Activated gamma-delta T cell treated with Interleukin-2 at 50 U/mL for 16 hours (primary cell): ENCODE measurements at regions not wholly inside any gene's neighbourhood (a gene's known extent, or its start where the extent isn't known, plus 50 kb on each side); places are given as distances from the start of the nearest gene placed in this dataset.

Experiments
- DNase-seq: peaks from one replicate; pipeline ENCODE4 v3.0.0-alpha.2; 2020

GRCh38 chr2:19746611-19747309 is 155.0 kb downstream of the TTC32 start:
- DNase-seq, result no peak

- DNase-seq, result no peak
Measured at GRCh38 chr2:19746137-19746600, 155.6 kb downstream of the TTC32 start.

DNA sequence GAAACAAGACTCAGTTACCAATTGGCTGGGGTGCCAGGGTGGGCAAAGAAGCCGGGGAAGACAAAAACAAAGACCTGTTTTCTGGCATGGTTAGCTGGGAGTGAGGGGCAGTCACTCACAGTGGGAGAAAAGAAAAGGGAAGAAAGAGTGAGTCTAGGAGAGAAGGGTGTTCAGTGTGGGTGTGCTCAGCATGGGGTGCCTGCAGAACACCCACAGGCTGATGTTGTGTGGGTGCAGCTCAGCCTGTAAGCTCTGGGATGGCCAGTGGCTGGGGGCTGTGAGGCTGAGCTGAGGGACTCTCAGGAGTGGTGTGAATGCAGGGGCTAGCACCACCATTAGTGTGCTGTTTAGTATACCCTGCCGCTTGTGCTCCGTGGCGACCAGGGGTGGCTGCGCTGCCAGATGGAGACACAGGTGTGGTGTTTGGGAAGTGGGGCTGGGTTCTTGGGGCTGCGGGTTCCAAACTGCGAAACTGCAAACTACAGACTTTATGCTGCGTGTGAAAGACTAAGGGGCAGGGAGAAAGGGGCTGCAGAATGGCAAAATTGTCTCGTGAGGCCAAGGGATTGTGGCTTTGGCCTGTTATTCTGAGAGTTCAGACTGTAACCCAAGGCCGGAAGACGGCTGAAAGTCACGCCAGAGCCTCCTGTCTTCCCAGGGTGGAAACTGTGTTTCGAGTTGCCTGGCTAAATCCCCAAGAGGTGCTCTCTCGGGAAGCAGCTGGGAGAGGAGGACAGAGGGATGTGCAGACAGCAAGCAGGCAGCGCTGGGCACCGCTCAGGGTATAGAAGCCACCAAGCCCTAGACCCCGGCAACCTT is 156.3 kb downstream of the TTC32 start:
- DNase-seq, result no peak

DNA sequence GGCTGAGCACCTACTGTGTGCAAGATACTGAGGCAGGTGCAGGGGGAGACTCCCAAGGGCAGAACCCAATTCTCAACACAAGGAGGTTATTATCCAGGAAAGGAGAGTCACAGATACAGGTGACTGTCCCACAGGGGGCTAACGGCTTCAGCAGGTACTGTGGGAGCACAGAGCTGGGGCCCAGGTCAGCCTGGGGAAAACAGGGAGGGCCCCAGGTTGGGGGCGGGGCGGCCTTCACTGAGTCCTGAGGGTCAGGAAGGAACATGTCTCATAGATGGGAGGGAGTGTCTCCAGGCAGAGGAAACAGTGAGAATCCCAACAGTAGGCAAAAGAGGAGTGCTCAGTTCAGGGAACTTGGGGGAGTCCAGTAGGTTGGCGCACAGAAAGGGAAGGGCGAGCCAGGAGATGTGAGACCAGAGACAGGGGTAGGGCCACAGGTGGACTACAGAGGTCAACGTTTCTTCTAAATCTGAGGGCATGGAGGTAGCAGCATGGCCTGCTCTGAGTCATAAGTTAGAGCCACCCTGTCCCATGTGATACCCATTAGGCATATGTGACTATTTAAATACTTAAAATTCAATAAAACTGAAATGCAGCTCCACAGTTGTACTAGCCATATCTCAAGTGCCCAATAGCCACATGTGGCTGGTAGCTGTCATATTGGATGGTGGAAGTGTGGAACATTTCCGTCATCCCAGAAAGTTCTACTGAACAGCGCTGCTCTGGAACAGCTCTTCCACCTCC is 157.2 kb downstream of the TTC32 start:
- no peak for DNase-seq

GRCh38 chr2:19743641-19744040 is 158.1 kb downstream of the TTC32 start:
- no peak for DNase-seq

GRCh38 chr2:19742872-19743271 is 158.9 kb downstream of the TTC32 start:
- DNase-seq, result no peak

DNA sequence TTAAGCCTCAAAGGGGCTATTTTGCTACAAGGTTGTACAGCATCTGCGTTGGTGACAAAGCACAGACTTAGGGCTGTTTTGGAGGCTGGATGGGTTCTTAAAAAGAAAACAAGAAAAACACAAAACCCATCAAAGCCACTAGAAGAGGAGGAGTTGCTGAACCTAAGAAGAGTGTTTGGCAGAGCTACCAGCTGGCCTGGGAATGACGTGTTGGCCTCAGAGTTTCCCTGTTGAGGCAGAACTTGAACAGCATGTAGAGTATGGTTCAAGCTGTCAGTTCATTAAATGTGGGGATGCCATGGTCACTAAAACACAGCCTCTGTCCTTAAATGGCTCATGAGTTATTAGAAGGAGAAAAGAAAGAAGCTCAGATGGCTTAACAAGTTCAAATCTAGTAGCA is 162.5 kb downstream of the TTC32 start:
- DNase-seq, result no peak

- no peak for DNase-seq
Measured at GRCh38 chr2:19738707-19739106, 163.1 kb downstream of the TTC32 start.

GRCh38 chr2:19736191-19736831 is 165.5 kb downstream of the TTC32 start:
- no peak for DNase-seq

GRCh38 chr2:19733951-19734425 is 167.8 kb downstream of the TTC32 start:
- no peak for DNase-seq

DNA sequence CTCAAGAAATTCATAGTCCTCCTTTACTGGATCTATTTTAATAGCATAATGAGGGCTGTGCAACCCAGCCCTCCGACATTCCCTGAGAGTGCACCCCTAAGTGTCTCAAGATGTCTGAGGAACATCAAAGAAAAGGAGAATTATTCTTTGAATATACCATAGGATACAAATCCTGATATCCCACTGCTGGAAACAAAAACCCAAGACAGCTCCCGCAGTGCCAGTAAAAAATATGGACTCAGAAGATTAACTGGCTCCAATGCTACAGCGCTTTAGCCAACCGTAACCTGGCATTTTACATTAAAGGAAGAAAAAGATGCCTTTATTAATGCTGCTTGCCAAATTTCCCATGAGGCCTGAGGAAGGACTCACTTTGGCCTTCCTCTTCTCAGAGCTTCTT is 168.4 kb downstream of the TTC32 start:
- DNase-seq, result no peak

DNA sequence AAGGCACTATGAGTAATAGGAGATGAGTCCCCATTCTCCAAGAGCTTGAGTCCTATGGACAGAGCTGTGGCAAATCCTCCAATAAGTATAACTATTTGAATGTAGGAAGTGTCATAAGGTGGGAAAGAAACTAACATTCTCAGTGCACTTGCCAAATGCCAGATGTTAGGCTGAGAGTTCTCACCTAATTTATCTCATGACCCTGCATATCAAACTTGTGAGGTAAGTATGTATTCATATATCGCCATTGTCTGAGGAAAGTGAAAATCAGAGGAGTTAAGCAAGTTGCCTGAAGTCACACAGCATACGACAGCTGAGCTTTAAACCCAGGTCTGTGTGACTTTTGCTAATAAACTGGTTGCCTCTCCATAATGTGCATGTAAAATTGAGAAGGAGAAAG is 169.5 kb downstream of the TTC32 start:
- DNase-seq, result no peak

GRCh38 chr2:19731515-19731914 is 170.3 kb downstream of the TTC32 start:
- no peak for DNase-seq

GRCh38 chr2:19731037-19731436 is 170.7 kb downstream of the TTC32 start:
- no peak for DNase-seq

- no peak for DNase-seq
Measured at GRCh38 chr2:19728125-19728524, 173.7 kb downstream of the TTC32 start.

GRCh38 chr2:19725392-19725791 is 176.4 kb downstream of the TTC32 start:
- DNase-seq, result no peak

DNA sequence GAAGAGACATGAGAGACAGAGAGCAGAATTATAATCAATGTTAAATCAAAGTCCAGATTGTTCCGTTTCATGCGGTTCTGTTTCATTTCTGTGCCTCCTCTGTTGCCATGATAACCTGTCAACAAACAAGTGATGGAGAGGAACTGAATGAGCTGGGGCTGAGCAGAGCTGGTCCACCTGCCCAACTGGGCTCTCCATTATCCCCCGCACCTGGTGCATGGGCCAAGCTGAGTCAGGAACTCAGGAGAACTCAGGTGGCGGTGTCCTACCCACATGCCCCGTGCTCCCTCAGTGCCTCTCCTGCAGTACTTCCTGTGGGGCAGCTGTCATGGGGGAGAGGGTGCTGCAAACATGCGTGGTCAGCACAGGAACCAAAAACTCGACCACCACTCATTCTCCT is 178.8 kb downstream of the TTC32 start:
- DNase-seq, result no peak

GRCh38 chr2:19722531-19722971 is 179.2 kb downstream of the TTC32 start:
- DNase-seq, result no peak

DNA sequence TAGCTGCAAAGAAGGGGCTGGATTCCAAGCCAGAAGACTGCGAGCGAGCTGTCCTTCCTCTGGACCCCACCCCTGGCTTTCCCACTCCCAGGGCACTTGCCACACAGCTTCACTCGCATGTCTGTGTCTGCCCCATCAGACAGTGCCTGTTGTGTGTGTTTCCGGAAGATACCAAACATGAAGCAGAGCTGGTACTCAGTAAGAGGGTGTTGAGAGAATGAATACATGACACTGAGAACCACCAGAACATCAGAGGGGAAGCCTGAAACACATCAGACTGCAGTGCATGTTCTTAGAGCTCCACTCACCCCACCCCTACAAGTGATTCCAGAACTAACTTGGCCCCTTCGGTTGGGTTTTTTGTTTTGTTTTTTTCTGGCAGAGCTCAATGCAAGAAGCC is 181.5 kb downstream of the TTC32 start:
- no peak for DNase-seq

GRCh38 chr2:19719540-19719939 is 182.2 kb downstream of the TTC32 start:
- no peak for DNase-seq

DNA sequence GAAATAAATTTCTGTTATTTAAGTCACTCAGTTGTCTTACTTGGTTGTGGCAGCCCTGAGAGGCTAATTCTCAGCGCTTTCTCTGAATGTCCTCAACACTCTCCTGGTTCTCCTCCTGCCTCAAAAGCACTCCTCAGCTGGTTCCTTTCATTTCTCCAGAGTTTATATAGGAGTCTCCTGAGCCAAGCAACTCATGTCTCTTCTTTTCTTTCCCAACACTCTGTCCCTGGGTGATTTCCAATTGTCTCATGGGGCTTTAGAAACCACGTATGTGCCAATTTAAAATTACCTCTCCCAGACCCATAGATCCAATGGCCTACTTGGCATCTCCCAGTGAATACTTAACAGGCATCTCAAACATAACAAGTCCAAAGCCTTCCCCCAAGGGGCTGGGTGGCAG is 184.3 kb downstream of the TTC32 start:
- no peak for DNase-seq

DNA sequence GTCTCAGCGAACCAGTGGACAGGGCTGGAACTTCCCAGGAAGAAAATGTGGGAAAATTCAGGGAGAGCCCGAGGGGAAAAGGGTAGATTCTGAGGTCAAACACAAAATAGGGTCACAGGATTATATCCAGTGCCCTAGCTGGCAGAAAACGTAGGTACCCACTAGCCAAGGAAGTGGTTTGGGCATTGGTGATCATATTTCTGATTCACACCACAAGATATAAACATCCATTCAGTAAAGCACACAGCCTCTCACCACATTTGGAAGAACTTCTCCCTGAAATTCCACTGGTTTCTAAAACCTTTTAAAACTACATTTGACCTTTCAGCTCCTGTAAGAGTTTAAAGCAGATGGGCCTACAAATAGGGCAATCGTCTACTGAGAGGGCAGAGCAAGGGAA is 186.9 kb downstream of the TTC32 start:
- no peak for DNase-seq

DNA sequence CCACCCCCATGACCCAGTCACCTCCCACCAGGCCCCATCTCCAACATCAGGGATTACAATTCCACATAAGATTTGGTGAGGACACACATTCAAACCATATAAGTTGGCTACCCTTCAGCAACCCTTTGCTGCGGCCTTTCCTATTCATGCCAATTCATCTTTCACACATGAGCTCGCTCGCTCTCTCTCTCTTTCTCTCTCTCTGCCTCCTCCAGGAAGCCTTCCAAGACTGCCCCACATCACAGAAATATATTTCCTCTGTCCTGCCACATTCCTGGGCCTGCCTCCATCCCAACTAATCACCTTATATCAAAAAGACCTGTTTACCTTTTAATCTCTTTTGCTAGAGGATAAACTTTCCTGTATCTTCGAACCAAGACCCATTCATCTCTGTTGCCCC is 188.9 kb downstream of the TTC32 start:
- DNase-seq, result no peak
